ENCODE measurements at regions not wholly inside any gene's neighbourhood (a gene's known extent, or its start where the extent isn't known, plus 50 kb on each side); places are given as distances from the start of the nearest gene placed in this dataset.

GRCh38 chr18:57900906-57901435 lies 97.9 kb upstream of the ATP8B1 start:
- TF ChIP-seq, protein P1, sequence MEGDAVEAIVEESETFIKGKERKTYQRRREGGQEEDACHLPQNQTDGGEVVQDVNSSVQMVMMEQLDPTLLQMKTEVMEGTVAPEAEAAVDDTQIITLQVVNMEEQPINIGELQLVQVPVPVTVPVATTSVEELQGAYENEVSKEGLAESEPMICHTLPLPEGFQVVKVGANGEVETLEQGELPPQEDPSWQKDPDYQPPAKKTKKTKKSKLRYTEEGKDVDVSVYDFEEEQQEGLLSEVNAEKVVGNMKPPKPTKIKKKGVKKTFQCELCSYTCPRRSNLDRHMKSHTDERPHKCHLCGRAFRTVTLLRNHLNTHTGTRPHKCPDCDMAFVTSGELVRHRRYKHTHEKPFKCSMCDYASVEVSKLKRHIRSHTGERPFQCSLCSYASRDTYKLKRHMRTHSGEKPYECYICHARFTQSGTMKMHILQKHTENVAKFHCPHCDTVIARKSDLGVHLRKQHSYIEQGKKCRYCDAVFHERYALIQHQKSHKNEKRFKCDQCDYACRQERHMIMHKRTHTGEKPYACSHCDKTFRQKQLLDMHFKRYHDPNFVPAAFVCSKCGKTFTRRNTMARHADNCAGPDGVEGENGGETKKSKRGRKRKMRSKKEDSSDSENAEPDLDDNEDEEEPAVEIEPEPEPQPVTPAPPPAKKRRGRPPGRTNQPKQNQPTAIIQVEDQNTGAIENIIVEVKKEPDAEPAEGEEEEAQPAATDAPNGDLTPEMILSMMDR (conservative IDR thresholded peaks at IDR 0.05 in 1 of 2, IDR thresholded peaks at IDR 0.05 in 1 of 2; ENCODE audit: extremely low read depth in 1 of 2, insufficient read depth in 1 of 2, low read depth in 1 of 2, low read length in 2 of 2): no peak
- TF ChIP-seq EZH2 (IDR thresholded peaks at IDR 0.05; ENCODE audit: borderline replicate concordance, low read length): no peak

Data from mammary epithelial cell (primary cell).